Thyroid gland (tissue), 4 donors: ENCODE measurements at regions not wholly inside any gene's neighbourhood (a gene's known extent, or its start where the extent isn't known, plus 50 kb on each side); places are given as distances from the start of the nearest gene placed in this dataset.

Source experiments
- POLR2A ChIP-seq, 2 donors: fragments of 450-650 bp; IDR thresholded peaks; one replicate each; pipeline ENCODE4 v1.6.1; 2017; ENCODE audit warnings: antibody characterized with exemption in 2 of 2, mild to moderate bottlenecking in 2 of 2, moderate library complexity in 1 of 2
- TF ChIP-seq, protein P1 (sequence below), 6 experiments: fragments of 200-600 bp in 3 of 6; fragments of 450-650 bp in 3 of 6; sonication (generic) in 3 of 6; IDR thresholded peaks; one replicate each; pipeline ENCODE4 v1.5.1; 2016 to 2019; ENCODE audit warnings: antibody characterized with exemption in 6 of 6, mild to moderate bottlenecking in 2 of 6, inconsistent platforms in 1 of 6, moderate library complexity in 1 of 6

DNA sequence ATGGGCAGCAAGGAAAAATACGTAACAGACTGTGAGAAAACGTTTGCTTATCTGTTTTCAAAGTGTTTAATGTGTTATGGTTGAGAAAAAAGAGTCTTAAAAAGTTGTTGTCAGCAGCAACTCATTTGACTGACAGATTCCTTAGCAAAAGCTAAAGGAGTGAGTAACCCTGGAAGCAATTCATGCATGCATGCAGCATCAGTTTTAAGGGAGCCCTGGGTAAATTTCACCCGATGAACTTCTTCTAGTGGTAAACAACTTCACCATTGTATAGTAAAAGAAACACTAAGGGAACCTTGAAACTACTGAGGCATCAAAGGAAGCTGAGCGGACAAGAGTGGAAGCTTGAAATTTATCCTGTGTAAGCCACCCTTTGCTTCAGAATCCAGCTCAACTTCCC lies 583.2 kb upstream of the INTU start:
- TF ChIP-seq, protein P1, sequence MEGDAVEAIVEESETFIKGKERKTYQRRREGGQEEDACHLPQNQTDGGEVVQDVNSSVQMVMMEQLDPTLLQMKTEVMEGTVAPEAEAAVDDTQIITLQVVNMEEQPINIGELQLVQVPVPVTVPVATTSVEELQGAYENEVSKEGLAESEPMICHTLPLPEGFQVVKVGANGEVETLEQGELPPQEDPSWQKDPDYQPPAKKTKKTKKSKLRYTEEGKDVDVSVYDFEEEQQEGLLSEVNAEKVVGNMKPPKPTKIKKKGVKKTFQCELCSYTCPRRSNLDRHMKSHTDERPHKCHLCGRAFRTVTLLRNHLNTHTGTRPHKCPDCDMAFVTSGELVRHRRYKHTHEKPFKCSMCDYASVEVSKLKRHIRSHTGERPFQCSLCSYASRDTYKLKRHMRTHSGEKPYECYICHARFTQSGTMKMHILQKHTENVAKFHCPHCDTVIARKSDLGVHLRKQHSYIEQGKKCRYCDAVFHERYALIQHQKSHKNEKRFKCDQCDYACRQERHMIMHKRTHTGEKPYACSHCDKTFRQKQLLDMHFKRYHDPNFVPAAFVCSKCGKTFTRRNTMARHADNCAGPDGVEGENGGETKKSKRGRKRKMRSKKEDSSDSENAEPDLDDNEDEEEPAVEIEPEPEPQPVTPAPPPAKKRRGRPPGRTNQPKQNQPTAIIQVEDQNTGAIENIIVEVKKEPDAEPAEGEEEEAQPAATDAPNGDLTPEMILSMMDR (IDR thresholded peaks at IDR 0.05), result no peak
- no peak for TF ChIP-seq POLR2A (IDR thresholded peaks at IDR 0.05)
